ENCODE measurements at regions not wholly inside any gene's neighbourhood (a gene's known extent, or its start where the extent isn't known, plus 50 kb on each side); places are given as distances from the start of the nearest gene placed in this dataset.
"Not testable (repeated sequence)": the region's sequence is repeated elsewhere in the genome, so short reads cannot be mapped to it uniquely, and the experiment has no call there.

GRCh38 chr2:145551686-145552085 lies 1031.8 kb upstream of the ZEB2 start:
- Mint-ChIP-seq H3K27ac (no peak overlapping the region), H3K4me1 (ENCODE audit: low read depth) (no peaks in the 10 kb centered on the region), H3K27me3 (ENCODE audit: insufficient read depth) (no peaks in the 10 kb centered on the region), H3K36me3 (ENCODE audit: low read depth) (no peaks in the 10 kb centered on the region), H3K9me3 (no peaks in the 10 kb centered on the region), H3K4me3 (no peak overlapping the region)
- no peak for DNase-seq (ENCODE audit: low spot score)
- intact Hi-C loops (cut with micrococcal nuclease): no loop called here

GRCh38 chr2:145548479-145548878 lies 1028.6 kb upstream of the ZEB2 start:
- DNase-seq (ENCODE audit: low spot score): no peak
- intact Hi-C loops (cut with micrococcal nuclease): no loop called here
- Mint-ChIP-seq H3K36me3 (ENCODE audit: low read depth) (no peaks in the 10 kb centered on the region), H3K9me3 (no peaks in the 10 kb centered on the region), H3K27ac (no peak overlapping the region), H3K27me3 (ENCODE audit: insufficient read depth) (peaks cover 2% of the 10 kb centered on the region), H3K4me3 (no peak overlapping the region), H3K4me1 (ENCODE audit: low read depth) (no peaks in the 10 kb centered on the region)

GRCh38 chr2:145547620-145548019 lies 1027.7 kb upstream of the ZEB2 start:
- Mint-ChIP-seq H3K27ac (no peak overlapping the region), H3K4me3 (no peak overlapping the region), H3K36me3 (ENCODE audit: low read depth) (no peaks in the 10 kb centered on the region), H3K27me3 (ENCODE audit: insufficient read depth) (peaks cover 2% of the 10 kb centered on the region), H3K9me3 (no peaks in the 10 kb centered on the region), H3K4me1 (ENCODE audit: low read depth) (no peaks in the 10 kb centered on the region)
- intact Hi-C loops (cut with micrococcal nuclease): no loop called here
- no peak for DNase-seq (ENCODE audit: low spot score)

- H3K36me3 Mint-ChIP-seq (ENCODE audit: low read depth): no peaks in the 10 kb centered on the region
- H3K4me3 Mint-ChIP-seq: no peak overlapping the region
- no peaks in the 10 kb centered on the region for H3K9me3 Mint-ChIP-seq
- no peak overlapping the region for H3K27ac Mint-ChIP-seq
- H3K4me1 Mint-ChIP-seq (ENCODE audit: low read depth): no peaks in the 10 kb centered on the region
- intact Hi-C loops (cut with micrococcal nuclease): no loop called here
- H3K27me3 Mint-ChIP-seq (ENCODE audit: insufficient read depth): peaks cover 2% of the 10 kb centered on the region
- no peak for DNase-seq (ENCODE audit: low spot score)
These were observed 1026.2 kb upstream of the ZEB2 start for GRCh38 chr2:145546091-145546490.

- peaks cover 2% of the 10 kb centered on the region for H3K27me3 Mint-ChIP-seq (ENCODE audit: insufficient read depth)
- intact Hi-C loops (cut with micrococcal nuclease): no loop called here
- DNase-seq (ENCODE audit: low spot score): no peak
- H3K4me3 Mint-ChIP-seq: no peak overlapping the region
- no peaks in the 10 kb centered on the region for H3K9me3 Mint-ChIP-seq
- no peaks in the 10 kb centered on the region for H3K36me3 Mint-ChIP-seq (ENCODE audit: low read depth)
- no peak overlapping the region for H3K27ac Mint-ChIP-seq
- H3K4me1 Mint-ChIP-seq (ENCODE audit: low read depth): no peaks in the 10 kb centered on the region
These were observed 1023.9 kb upstream of the ZEB2 start for GRCh38 chr2:145543856-145544255.

- Mint-ChIP-seq H3K27ac (no peak overlapping the region), H3K27me3 (ENCODE audit: insufficient read depth) (peaks cover 2% of the 10 kb centered on the region), H3K4me1 (ENCODE audit: low read depth) (no peaks in the 10 kb centered on the region), H3K9me3 (no peaks in the 10 kb centered on the region), H3K4me3 (no peak overlapping the region), H3K36me3 (ENCODE audit: low read depth) (no peaks in the 10 kb centered on the region)
- intact Hi-C loops (cut with micrococcal nuclease): no loop called here
- DNase-seq (ENCODE audit: low spot score): no peak
These were observed 1023.2 kb upstream of the ZEB2 start for GRCh38 chr2:145543155-145543554.

GRCh38 chr2:145541028-145541427 lies 1021.1 kb upstream of the ZEB2 start:
- Mint-ChIP-seq H3K27me3 (ENCODE audit: insufficient read depth) (peaks cover 2% of the 10 kb centered on the region), H3K9me3 (no peaks in the 10 kb centered on the region), H3K4me1 (ENCODE audit: low read depth) (no peaks in the 10 kb centered on the region), H3K36me3 (ENCODE audit: low read depth) (no peaks in the 10 kb centered on the region), H3K4me3 (no peak overlapping the region), H3K27ac (no peak overlapping the region)
- intact Hi-C loops (cut with micrococcal nuclease): no loop called here
- no peak for DNase-seq (ENCODE audit: low spot score)

GRCh38 chr2:145538661-145539350 lies 1018.9 kb upstream of the ZEB2 start:
- Mint-ChIP-seq H3K9me3 (no peaks in the 10 kb centered on the region), H3K36me3 (ENCODE audit: low read depth) (no peaks in the 10 kb centered on the region), H3K4me1 (ENCODE audit: low read depth) (no peaks in the 10 kb centered on the region), H3K4me3 (no peak overlapping the region), H3K27me3 (ENCODE audit: insufficient read depth) (no peaks in the 10 kb centered on the region), H3K27ac (no peak overlapping the region)
- intact Hi-C loops (cut with micrococcal nuclease): no loop called here
- no peak for DNase-seq (ENCODE audit: low spot score)

GRCh38 chr2:145530653-145531052 lies 1010.7 kb upstream of the ZEB2 start:
- H3K27ac Mint-ChIP-seq: no peak overlapping the region
- no peaks in the 10 kb centered on the region for H3K27me3 Mint-ChIP-seq (ENCODE audit: insufficient read depth)
- no peaks in the 10 kb centered on the region for H3K9me3 Mint-ChIP-seq
- no peaks in the 10 kb centered on the region for H3K4me1 Mint-ChIP-seq (ENCODE audit: low read depth)
- intact Hi-C loops (cut with micrococcal nuclease): no loop called here
- no peak overlapping the region for H3K4me3 Mint-ChIP-seq
- no peak for DNase-seq (ENCODE audit: low spot score)
- no peaks in the 10 kb centered on the region for H3K36me3 Mint-ChIP-seq (ENCODE audit: low read depth)

GRCh38 chr2:145524836-145525235 lies 1004.9 kb upstream of the ZEB2 start:
- Mint-ChIP-seq H3K4me1 (ENCODE audit: low read depth) (no peaks in the 10 kb centered on the region), H3K9me3 (peaks cover 4% of the 10 kb centered on the region), H3K27me3 (ENCODE audit: insufficient read depth) (peaks cover 3% of the 10 kb centered on the region), H3K27ac (no peak overlapping the region), H3K36me3 (ENCODE audit: low read depth) (no peaks in the 10 kb centered on the region), H3K4me3 (no peak overlapping the region)
- DNase-seq (ENCODE audit: low spot score): no peak
- intact Hi-C loops (cut with micrococcal nuclease): no loop called here

- intact Hi-C loops (cut with micrococcal nuclease): no loop called here
- H3K27me3 Mint-ChIP-seq (ENCODE audit: insufficient read depth): peaks cover 3% of the 10 kb centered on the region
- H3K4me3 Mint-ChIP-seq: no peak overlapping the region
- no peak overlapping the region for H3K27ac Mint-ChIP-seq
- H3K9me3 Mint-ChIP-seq: peaks cover 4% of the 10 kb centered on the region
- H3K4me1 Mint-ChIP-seq (ENCODE audit: low read depth): no peaks in the 10 kb centered on the region
- no peaks in the 10 kb centered on the region for H3K36me3 Mint-ChIP-seq (ENCODE audit: low read depth)
- DNase-seq (ENCODE audit: low spot score): no peak
These were observed 1004.4 kb upstream of the ZEB2 start for GRCh38 chr2:145524303-145524702.

GRCh38 chr2:145519254-145519653 lies 999.3 kb upstream of the ZEB2 start:
- H3K27ac Mint-ChIP-seq; H3K9me3 Mint-ChIP-seq; H3K4me3 Mint-ChIP-seq; H3K36me3 Mint-ChIP-seq (ENCODE audit: low read depth); H3K27me3 Mint-ChIP-seq (ENCODE audit: insufficient read depth); intact Hi-C loops (cut with micrococcal nuclease); DNase-seq (ENCODE audit: low spot score); H3K4me1 Mint-ChIP-seq (ENCODE audit: low read depth): not testable (repeated sequence)

GRCh38 chr2:145511946-145512345 lies 992.0 kb upstream of the ZEB2 start:
- no peaks in the 10 kb centered on the region for H3K4me1 Mint-ChIP-seq (ENCODE audit: low read depth)
- no peaks in the 10 kb centered on the region for H3K9me3 Mint-ChIP-seq
- no peaks in the 10 kb centered on the region for H3K27me3 Mint-ChIP-seq (ENCODE audit: insufficient read depth)
- DNase-seq (ENCODE audit: low spot score): no peak
- H3K36me3 Mint-ChIP-seq (ENCODE audit: low read depth): no peaks in the 10 kb centered on the region
- H3K27ac Mint-ChIP-seq: no peak overlapping the region
- intact Hi-C loops (cut with micrococcal nuclease): no loop called here
- no peak overlapping the region for H3K4me3 Mint-ChIP-seq

- intact Hi-C loops (cut with micrococcal nuclease): no loop called here
- Mint-ChIP-seq H3K27ac (no peak overlapping the region), H3K4me3 (no peak overlapping the region), H3K36me3 (ENCODE audit: low read depth) (no peaks in the 10 kb centered on the region), H3K9me3 (no peaks in the 10 kb centered on the region), H3K4me1 (ENCODE audit: low read depth) (no peaks in the 10 kb centered on the region), H3K27me3 (ENCODE audit: insufficient read depth) (no peaks in the 10 kb centered on the region)
- no peak for DNase-seq (ENCODE audit: low spot score)
These were observed 983.6 kb upstream of the ZEB2 start for GRCh38 chr2:145503511-145503910.

All from activated T-helper 1 cell treated with anti-CD3 and anti-CD28 coated beads, Interleukin-12 subunit alpha, Interleukin-12 subunit beta, Interleukin-2, Interleukin-4 antibody, amounts not matched to agents 30 ng/mL and 10 ng/mL and 1 ng/mL, durations not matched to agents 14 hours and 24 hours and 36 hours (primary cell).